MCF 10A (cell line): ENCODE measurements at regions not wholly inside any gene's neighbourhood (a gene's known extent, or its start where the extent isn't known, plus 50 kb on each side); places are given as distances from the start of the nearest gene placed in this dataset.

Experiments
- BruUV-seq: library from RNA; stranded (reverse); fragments of 400-500 nt; replicated peaks from 2 replicates; lab custom pipeline; 2021; lab: Mats Ljungman, UMichigan
- CTCF ChIA-PET: fragments of 300-600 bp; sonication (Branson Sonifier 250); formaldehyde crosslinking; extraction: SDS; loops from one replicate; lab custom pipeline; 2021; ENCODE audit warnings: antibody characterized with exemption, inconsistent platforms; lab: Yijun Ruan, JAX
- POLR2A ChIA-PET: fragments of 300-600, 350-650 bp; sonication (Branson Sonifier 250); formaldehyde crosslinking; extraction: SDS; loops from one replicate; lab custom pipeline; 2020; ENCODE audit warnings: antibody characterized with exemption, inconsistent platforms; lab: Yijun Ruan, JAX
- DNase-seq: peaks from one replicate; pipeline ENCODE4 v3.0.0-alpha.2; 2018; ENCODE audit not compliant: unreplicated experiment
- H3K27ac Mint-ChIP-seq: one replicate; pipeline ENCODE4 v1.8.0; 2022; ENCODE audit warnings: mild to moderate bottlenecking, low read depth, mixed read lengths; ENCODE audit not compliant: unreplicated experiment
- H3K27me3 Mint-ChIP-seq: one replicate; pipeline ENCODE4 v1.8.0; 2022; ENCODE audit warnings: mixed read lengths; ENCODE audit not compliant: insufficient read depth, unreplicated experiment
- H3K36me3 Mint-ChIP-seq: one replicate; pipeline ENCODE4 v1.8.0; 2022; ENCODE audit warnings: mild to moderate bottlenecking, moderate library complexity, mixed read lengths; ENCODE audit not compliant: insufficient read depth, unreplicated experiment
- H3K4me1 Mint-ChIP-seq: one replicate; pipeline ENCODE4 v1.8.0; 2022; ENCODE audit warnings: mixed read lengths; ENCODE audit not compliant: insufficient read depth, unreplicated experiment
- H3K4me3 Mint-ChIP-seq: one replicate; pipeline ENCODE4 v1.8.0; 2022; ENCODE audit warnings: mild to moderate bottlenecking, moderate library complexity, mixed read lengths; ENCODE audit not compliant: unreplicated experiment
- H3K9me3 Mint-ChIP-seq: one replicate; pipeline ENCODE4 v1.8.0; 2022; ENCODE audit warnings: mixed read lengths; ENCODE audit not compliant: unreplicated experiment
- intact Hi-C: fragments of 100-400 bp; cut with micrococcal nuclease; formaldehyde crosslinking; loops from 2 replicates; pipeline ENCODE4 v1.14.1; 2022
- TF ChIP-seq, protein P1 (sequence below): fragments of 200-600 bp; IDR thresholded peaks from one replicate; pipeline ENCODE4 v1.8.0; 2022; ENCODE audit warnings: antibody characterized with exemption, mild to moderate bottlenecking; ENCODE audit not compliant: unreplicated experiment

DNA sequence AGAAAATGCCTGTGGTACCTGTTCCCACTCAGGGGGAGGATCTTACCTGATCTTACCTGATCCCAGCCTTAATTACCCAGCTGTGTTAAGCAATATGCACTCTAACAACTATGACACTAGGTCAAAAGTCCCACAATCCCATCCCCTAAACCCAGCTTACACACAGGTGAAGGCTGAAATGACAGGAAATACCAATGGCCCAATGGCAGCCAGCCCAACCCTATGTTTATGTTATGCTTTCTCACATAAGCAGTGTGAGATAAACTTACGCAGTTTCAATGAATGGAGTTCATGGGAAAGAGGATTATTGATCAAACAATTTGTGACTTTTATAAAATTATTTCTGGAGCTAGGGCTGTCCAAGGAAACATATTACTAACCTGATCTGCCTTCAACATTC lies 91.9 kb downstream of the GPAM start:
- ChIA-PET POLR2A (interaction anchor here (0.7 to 0.9 kb wide), 2 partner anchors 10 to 170 kb away, joined by 3 to 4 read pairs; no protein-coding TSS in a partner anchor), CTCF (interaction anchor here (0.6 to 0.7 kb wide), 2 partner anchors 12 to 409 kb away, joined by 3 read pairs; no protein-coding TSS in a partner anchor)
- Mint-ChIP-seq H3K27me3 (peaks cover 29% of the 10 kb centered on the region), H3K9me3 (no peaks in the 10 kb centered on the region), H3K4me1 (peaks cover 4% of the 10 kb centered on the region), H3K4me3 (no peak overlapping the region), H3K27ac (no peak overlapping the region), H3K36me3 (no peaks in the 10 kb centered on the region)
- intact Hi-C loops: no loop called here
- TF ChIP-seq, protein P1, sequence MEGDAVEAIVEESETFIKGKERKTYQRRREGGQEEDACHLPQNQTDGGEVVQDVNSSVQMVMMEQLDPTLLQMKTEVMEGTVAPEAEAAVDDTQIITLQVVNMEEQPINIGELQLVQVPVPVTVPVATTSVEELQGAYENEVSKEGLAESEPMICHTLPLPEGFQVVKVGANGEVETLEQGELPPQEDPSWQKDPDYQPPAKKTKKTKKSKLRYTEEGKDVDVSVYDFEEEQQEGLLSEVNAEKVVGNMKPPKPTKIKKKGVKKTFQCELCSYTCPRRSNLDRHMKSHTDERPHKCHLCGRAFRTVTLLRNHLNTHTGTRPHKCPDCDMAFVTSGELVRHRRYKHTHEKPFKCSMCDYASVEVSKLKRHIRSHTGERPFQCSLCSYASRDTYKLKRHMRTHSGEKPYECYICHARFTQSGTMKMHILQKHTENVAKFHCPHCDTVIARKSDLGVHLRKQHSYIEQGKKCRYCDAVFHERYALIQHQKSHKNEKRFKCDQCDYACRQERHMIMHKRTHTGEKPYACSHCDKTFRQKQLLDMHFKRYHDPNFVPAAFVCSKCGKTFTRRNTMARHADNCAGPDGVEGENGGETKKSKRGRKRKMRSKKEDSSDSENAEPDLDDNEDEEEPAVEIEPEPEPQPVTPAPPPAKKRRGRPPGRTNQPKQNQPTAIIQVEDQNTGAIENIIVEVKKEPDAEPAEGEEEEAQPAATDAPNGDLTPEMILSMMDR: no peak
- peak; percentile 1 for DNase-seq
- BruUV-seq: no TSS peak

DNA sequence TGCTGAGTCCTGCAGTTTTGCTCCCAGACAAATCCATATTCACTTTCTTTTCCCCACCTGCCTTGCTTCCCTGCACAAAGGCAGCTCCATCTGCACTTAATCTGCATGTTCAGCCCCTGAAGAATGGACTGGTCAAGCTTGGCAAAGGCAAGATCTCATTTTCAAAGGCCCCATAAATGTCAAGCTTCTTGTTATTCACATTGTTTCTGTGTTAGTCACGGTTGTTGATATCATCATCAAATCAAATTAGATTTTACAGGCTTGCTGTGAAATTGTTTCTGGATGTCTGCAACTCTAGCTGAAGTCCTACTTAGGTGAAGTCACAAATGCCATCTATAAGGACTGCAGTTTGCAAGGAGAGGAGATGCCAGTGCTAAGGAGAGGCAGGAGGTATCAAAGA lies 91.0 kb downstream of the GPAM start:
- Mint-ChIP-seq H3K27ac (no peak overlapping the region), H3K4me1 (peaks cover 4% of the 10 kb centered on the region), H3K4me3 (no peak overlapping the region), H3K27me3 (peaks cover 21% of the 10 kb centered on the region), H3K36me3 (no peaks in the 10 kb centered on the region), H3K9me3 (no peaks in the 10 kb centered on the region)
- CTCF ChIA-PET: interaction anchor here (0.7 to 1.1 kb wide), 4 partner anchors 12 to 66 kb away, joined by 3 to 4 read pairs (median 3); no protein-coding TSS in a partner anchor
- TF ChIP-seq, protein P1: no peak
- intact Hi-C loops: no loop called here
- no peak for DNase-seq
- POLR2A ChIA-PET: interaction anchor here (0.6 kb wide), 1 partner anchor 288 kb away, joined by 3 read pairs; no protein-coding TSS in a partner anchor
- no TSS peak for BruUV-seq

DNA sequence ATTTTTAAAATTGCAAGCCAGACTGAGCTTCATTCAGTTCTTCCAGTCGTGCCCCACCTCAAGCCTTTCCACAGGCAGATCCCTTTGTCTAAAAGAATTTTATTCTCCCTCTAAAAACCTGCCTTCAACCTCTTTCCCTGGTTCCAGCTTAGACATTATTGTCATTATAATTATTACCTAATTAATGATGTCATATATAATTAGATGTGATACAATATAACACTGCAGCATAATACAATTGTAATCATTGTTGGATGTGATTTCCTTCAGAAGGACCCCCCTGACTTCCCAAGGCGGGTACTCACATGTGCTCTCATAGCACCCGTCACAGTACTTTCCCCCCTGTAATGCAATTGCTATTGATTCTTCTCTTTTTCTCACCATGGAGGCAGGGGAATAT lies 88.6 kb downstream of the GPAM start:
- BruUV-seq: no TSS peak
- Mint-ChIP-seq H3K4me3 (no peak overlapping the region), H3K36me3 (no peaks in the 10 kb centered on the region), H3K4me1 (peaks cover 4% of the 10 kb centered on the region), H3K9me3 (no peaks in the 10 kb centered on the region), H3K27ac (no peak overlapping the region), H3K27me3 (no peaks in the 10 kb centered on the region)
- intact Hi-C loops: no loop called here
- DNase-seq: no peak
- ChIA-PET POLR2A (no interaction called here), CTCF (interaction anchor here (1.0 kb wide), 1 partner anchor 22 kb away, joined by 3 read pairs; no protein-coding TSS in a partner anchor)
- TF ChIP-seq, protein P1: no peak

DNA sequence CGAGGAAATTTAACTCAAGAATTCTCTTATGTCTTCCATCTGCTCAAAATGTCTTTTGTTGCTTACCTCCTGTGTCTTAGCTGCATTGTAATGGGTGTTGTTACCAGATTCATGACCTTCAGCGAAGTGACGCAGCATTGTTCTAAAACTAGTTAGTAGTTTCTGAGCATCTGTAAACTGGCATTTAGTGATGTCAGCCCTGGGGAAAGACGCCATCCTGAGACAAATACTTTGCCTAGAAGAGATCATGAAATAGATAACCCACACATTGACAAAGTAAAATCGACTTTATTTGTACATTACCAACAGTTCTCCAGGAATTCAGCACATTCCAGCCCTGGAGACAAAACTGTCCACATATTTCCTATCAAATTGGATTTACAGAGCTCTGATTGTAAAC lies 87.8 kb downstream of the GPAM start:
- peaks cover 4% of the 10 kb centered on the region for H3K4me1 Mint-ChIP-seq
- no peak overlapping the region for H3K27ac Mint-ChIP-seq
- ChIA-PET POLR2A (no interaction called here), CTCF (interaction anchor here (0.9 to 1.0 kb wide), 2 partner anchors 22 to 24 kb away, joined by 3 read pairs; no protein-coding TSS in a partner anchor)
- H3K4me3 Mint-ChIP-seq: no peak overlapping the region
- intact Hi-C loops: no loop called here
- H3K36me3 Mint-ChIP-seq: no peaks in the 10 kb centered on the region
- no TSS peak for BruUV-seq
- H3K9me3 Mint-ChIP-seq: no peaks in the 10 kb centered on the region
- H3K27me3 Mint-ChIP-seq: no peaks in the 10 kb centered on the region
- DNase-seq: no peak
- TF ChIP-seq, protein P1: no peak
